Activated CD4-positive, alpha-beta T cell treated with anti-CD3 and anti-CD28 coated beads, Interleukin-2, amount 50 U/mL, for 1 hour (primary cell): ENCODE measurements at regions not wholly inside any gene's neighbourhood (a gene's known extent, or its start where the extent isn't known, plus 50 kb on each side); places are given as distances from the start of the nearest gene placed in this dataset.

ENCODE experiments used
- DNase-seq: peaks from one replicate; pipeline ENCODE4 v3.0.0-alpha.2; 2020

DNA sequence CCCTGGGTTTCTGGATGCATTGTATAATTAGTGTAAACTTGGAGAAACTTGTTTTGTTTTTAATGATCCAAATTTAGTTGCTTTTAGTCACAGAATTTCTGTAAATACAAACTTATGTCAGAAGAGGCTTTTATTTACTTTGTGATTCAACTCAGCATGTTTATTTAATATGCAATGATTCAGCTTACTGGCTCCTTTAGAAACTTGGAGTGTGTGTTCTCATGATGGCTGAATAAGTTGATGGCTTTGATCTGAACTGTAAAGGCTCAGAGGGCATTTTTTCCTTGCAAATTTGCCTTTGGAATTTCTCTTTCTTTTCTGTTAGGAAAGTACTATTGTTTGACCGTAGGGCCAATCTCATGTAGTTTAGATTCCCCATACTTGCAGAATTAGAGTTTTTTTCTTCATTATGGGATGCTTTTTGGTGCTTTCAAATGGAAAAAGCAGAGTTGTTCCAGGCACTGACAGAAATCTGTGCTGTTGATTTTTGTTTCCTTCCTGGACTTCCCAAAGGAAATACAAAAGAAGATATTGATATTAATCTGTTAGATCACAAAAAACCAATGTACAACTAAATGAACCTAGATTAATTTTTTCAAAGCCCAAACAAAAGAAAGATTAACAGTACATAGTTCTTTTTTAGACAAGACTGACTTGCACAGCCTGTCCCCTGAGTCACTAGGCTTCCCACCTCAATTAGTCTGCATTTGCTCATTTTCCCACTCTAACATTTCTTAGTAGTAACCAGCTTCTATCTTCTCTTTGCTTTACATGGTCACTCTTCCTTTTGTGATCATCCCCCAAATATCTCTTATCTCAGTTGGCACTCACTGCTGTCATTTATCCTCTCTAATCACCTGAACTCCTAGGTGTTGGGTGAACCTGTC is 96.8 kb upstream of the AGR3 start:
- DNase-seq = no peak

DNA sequence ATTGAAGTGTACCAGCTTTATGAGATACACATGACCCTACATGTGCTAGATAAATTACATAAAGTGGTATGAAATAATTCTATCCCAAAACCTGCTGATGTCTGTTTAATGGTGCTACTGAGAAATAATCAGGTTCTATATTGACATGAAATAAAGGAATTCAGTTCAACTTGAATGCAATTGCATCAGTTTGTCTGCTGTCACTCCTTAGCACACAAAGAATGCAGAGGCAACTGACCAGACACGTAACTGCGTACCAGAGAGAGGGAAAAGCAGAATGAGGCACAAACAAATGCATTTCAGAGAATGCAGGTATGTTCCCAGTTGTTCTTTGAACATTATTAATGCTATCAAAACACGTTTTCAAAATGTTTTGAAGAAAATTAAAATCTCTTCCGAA is 98.8 kb upstream of the AGR3 start:
- no peak for DNase-seq

DNA sequence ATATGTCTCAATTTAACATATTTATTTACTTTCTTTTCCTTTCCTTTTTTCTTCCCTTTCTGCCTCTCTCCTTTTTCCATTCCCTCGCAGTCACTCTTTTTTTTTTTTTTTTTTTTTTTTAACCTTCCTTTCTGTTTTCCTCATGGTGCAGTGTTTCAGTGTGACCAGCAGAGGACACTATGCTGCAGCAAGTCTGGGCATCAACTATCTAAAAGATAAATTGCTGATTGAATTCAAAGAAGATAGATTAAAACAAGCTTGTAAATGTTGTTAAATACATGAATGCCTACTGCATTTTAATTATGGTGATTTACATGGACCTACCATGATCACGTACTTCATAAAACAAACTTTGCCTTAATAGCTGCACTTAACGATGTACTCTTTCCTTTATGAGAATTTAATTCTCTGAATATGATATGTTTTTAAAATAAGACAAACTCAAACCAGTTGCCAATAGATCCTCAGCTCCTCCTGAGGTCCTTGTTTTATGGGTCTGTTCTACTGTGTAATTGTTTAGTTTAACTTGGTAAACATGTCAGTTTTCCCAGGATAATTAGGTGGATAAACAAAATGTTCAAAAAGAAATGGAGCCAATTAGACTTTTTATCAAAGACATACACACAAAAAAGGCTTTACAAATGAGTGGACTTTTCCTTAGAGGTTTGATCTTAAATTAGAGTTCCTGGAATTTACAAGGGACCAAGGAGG is 101.0 kb upstream of the AGR3 start:
- DNase-seq = peak; percentile 21

DNA sequence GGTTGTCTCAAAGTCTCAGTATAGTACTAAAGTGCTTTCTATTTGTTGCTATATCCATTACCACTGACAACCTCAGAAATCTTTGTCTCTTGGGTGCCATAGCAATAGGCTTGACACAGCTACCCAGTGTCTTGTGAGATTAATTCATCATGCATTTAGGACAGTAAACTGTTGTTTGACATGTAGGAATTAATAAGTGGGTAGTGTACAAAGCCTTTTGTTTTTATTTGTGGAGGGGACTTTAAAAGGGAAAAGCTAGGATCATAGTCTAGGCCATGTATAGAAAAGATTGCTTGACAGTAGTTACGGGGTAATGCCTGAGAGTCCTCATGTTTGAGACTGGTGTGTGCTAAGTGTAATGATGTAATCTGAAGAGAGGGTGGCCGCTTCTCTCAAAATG is 102.6 kb upstream of the AGR3 start:
- no peak for DNase-seq

DNA sequence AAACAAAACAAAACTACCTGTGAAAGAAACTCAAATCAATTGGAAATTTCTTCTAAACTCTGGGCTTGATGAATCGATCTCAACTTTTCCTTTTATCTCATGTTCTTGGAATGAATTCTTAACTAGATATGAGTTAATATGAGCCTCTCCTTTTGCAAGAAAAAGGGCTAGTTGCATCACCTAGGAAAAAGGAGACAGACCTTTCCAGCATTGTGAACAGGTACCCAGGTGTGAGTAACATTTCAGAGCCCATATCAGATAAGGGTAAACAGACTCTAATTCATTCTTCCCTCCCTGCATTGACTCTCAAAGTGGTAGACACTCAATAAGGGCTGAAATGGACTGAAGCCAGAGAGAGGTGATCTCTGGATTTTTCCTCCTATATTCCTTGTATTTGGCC is 103.8 kb upstream of the AGR3 start:
- DNase-seq = no peak

DNA sequence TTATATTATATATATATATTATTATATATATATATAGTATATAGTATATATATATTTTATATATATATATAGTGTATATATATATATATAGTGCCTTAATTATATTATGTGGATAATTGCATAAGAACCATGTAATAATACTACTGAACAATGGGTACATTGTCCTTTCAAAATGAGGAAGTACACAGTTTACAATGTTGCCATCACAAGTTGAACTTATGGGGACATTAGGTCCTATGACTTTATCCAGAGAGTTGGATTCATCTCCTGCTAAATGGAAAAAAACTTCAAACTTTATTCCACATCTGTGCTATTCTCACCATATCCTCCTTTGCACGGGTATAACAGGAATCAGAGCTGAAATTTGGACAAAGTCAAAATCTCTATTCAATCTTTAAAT is 105.0 kb upstream of the AGR3 start:
- no peak for DNase-seq

DNA sequence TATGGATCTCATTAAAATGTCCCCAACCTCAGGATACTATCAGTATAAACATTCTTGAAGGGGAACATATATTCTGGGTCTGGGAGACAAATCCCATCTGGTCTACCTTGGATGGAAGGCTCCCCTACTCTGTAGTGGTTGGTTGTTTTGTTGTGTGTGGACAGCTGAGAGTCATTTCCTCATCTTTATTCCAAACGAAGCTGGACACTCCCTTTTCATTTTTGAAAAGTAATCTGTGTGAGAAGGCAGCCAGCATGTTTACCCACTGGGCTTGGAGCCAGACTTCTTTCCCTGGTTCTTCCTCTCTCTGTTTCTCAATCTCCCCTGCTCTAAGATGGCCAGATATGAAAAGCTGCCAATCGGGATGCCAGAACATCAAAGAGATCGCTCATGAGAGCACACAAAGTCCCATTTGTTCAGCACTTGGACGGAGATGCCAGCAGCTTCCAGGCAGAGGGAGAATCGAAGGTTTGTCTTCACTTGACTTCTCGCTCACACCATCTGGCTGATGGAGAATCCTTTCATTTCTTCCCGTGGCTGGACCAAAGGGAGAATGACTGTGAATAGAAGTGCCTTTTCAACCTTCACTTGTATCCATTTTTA is 108.1 kb upstream of the AGR3 start:
- DNase-seq = no peak

DNA sequence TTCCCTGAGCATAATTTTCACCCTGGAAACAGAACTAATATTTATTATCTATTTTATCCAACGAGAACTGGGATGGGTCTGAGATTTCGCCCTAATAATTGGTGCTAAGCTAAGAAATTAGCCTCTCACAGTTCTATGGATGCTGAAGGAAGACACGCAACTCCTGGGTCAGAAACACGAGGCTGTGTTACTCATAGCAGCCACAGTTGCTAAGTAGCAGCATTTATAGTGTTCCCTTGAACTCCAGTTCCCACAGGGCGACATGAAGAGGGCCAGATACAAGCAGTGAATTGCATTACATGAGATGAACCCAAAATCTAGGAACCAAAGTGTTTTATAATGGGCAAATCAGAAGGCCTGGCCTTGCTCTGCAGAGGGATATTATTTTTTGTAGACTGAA is 109.8 kb upstream of the AGR3 start:
- DNase-seq = no peak

DNA sequence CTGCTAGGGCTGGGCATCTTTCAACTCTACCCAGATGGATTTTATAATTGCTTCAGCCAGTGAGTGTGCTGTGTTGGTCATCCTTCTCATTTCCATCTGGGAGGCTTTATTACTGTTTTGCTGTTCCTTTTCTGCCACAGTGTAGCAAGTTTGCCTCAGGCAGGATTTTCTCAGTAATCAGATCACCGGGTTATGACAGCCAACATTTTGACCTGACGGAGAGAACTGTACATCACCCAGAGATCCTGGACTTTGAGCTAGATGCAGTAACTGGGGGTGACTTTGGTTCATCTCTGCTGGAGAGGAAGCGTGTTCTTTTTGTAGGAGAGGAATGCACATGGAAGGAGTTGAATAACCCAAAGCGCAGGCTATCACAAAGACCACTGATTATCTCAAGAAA is 111.8 kb upstream of the AGR3 start:
- no peak for DNase-seq

DNA sequence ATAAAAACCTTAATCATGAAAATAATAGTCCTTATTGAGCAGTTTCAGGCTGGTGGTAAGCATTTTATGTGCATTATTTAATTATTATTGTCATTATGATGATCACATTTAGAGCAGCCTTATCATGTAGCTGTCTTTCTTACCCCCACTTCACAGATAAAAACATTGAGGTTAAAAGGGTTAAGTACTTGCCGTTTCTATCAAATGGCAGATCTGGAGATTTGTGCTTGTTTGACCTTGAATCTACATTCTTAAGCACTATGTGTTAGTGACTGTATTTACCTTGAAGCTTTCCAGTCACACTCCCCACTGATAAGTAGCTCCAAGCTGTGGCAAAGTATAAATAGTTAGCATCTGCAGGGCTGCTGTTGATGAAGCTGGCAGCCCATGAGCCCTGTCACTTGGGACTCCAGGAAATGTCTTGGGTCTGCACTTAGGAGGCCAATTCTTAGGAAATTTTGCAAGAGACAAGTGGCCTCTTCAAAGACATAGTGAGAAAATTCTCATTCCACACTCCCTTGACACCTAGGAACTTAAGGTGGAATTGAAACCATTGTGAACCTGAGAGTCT is 116.8 kb upstream of the AGR3 start:
- DNase-seq = no peak

DNA sequence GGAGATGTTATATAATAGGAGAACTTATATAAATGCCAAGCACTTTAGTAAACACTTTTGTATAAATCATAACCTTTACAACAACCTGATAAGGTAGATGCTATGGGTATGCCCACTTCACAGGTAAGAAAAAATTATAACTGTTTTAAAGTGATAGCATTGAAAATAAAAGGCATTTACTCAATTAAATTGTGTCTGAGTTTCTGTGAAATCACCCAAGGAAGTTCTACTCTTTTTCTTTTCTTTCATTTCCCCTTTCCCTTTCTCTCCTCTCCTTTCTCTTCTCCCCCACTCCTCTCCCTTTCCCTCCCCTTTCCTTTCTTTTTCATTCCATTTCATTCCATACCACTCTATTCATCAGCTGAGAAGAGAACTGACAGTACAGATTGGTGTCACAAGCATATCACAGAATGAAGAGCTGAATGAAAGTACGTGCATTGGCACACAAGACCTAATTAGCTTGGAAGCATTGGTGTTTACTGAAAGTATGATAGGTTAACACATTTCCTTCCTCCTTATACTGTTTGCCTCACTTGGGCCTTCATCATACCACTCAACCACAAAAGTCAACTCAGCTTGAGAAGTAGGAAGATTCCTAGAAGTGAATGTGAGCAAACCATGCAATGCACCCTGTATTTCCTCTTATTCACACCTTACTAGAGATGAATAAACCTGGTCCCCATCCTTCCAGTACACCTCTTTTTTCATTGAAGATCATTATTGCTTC is 117.9 kb upstream of the AGR3 start:
- DNase-seq = no peak

DNA sequence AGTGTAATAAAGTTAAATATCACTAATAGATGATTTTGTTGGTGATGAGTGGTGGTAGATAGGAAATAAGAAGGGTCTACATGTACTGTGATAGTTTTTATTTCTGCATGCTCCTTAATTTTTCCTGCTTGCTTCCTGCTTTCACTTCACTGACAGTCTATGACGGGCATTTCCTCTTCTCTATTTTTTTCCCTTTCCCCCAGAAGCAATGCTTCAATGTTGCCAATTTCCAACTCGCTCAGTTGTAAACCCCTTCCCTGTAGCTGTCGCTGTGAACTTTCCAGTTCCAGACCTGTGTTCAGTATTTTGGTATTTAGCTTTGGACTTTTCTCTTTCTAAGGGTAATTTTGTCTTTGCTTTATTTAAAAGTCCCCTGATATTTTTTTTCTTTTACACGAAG is 123.5 kb upstream of the AGR3 start:
- DNase-seq = no peak

DNA sequence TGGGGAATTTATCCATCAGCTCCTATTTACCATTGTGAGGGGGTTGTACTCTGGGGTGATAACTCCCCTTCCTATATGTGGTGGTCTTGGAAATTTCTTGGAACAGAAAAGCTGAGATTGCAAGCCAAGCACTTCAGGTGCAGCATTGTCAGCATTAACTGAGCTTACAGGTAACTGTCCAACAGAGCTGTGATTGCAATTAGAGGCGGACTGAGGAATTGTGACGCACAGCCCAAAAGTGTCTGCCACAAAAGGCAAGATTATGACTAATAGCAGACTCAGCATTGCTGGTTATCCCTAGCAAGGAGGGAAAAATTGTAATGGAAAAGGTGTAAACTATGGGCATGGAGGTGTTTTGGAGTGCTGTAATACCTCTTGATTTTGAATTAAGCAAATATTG is 126.1 kb upstream of the AGR3 start:
- no peak for DNase-seq

DNA sequence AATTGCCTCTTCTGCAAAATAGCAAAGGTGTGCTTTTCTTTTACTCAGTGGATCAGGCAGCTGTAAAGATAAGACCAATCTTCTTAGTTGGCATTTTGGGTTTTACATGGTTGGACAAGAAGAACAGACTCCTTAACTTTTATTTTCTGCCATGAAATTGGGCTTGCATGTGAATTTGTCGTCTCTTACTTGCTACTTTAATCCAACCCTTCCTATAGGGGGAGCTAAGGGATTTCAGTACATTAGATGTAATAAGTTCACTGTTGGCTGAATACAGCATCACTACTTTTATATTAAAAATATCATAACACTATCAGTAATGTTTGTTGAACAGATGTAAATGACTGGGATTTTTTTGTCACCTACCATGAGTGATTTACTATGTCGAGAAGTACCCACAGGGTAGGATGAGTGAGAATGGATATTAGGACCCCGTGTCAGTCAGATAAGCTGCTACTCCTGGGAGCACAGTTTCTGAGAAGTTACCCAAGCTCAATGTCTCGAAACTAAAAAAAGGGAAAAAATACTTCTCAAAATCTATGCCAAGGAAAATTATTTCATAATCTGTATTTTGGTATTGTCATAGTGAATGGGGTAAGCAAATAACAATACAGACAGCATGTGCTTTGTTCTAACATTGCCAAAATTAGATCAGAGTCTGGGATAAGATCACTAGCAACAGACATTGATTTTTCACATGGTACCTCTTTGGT is 127.4 kb upstream of the AGR3 start:
- DNase-seq = no peak

DNA sequence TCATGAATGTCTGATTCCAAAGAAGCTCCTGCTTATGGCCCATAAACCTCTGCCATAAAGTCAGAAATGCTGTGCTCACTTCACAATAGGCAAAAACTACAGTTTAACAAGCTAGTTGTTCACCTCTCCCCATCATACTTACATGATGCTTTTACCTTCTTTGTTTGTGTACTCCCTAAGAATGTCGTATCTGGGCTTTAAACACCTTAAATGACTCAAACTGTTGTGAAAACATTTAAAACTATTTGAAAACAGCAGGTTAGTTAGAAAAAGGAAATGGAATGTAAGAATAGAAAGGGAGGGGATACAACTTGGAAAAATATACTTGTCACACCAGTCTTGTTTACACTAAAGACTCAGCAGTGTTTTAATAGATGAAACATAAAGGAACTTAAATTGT is 128.2 kb upstream of the AGR3 start:
- no peak for DNase-seq

DNA sequence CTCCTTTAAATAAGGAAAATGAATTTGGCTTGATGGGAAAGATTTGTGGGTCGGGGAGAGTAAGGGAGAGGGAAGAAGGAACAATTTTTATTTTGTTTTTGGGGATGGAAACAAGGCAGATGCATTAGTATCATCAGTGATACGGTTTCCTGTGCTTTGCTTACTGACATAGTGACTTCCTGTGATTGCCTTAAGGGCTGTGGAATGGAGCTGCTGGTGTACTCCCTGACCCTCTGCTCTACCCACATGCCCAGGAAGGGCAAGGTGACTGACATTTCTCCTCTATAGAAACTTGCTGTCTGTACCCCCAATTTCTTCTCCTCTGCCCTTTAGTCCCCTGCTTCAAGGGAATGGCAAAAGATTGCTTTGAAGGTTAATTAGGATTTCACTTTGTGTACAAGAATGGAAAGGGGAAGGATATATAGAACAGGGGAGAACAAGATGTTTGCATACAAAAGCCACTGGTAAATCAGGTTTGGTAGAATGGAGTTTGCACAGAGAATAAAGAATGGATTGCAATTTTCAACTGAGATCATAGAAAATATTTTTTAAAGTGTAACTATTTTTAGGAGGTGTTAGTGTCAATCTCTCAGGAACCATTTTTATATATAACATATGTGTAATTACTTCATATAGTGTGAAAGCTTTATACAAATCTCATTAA is 129.0 kb upstream of the AGR3 start:
- no peak for DNase-seq

DNA sequence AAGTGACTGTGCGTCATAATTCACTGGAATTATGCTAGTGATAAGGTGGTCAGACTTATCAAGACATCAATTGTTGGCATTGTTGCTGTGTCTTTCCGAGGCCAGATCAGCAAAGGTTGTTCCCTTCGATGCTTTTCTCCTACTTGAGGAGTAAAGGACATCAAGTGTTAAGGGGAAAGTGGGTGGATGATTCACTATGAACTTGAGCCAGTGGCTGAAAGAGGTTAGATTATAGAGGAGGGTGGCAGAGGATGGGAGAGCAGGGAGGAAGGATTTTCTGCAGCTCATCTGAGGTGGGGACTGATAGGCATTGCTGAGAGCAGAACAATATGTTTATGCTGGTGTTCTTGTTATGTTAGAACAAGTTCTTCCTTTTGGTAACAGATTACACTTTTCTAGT is 131.4 kb upstream of the AGR3 start:
- no peak for DNase-seq

DNA sequence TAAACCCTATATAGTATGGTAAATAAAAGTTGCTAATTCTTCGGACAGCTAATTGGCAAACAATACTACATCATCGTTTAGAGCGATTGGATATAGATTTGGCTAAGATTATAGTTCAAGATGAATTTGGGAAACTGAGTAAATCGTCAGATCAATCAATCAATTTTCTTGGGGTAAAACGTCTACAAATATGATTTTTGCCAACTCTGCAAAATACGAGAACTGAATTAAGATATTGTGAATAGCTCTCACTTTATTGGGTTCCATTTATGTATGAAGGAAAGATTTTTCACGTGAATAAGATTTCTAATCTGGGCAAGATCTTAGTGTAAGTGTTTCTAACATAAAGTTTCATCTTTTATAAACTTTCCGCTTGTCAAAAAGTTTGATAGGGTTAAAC is 132.9 kb upstream of the AGR3 start:
- DNase-seq = no peak

DNA sequence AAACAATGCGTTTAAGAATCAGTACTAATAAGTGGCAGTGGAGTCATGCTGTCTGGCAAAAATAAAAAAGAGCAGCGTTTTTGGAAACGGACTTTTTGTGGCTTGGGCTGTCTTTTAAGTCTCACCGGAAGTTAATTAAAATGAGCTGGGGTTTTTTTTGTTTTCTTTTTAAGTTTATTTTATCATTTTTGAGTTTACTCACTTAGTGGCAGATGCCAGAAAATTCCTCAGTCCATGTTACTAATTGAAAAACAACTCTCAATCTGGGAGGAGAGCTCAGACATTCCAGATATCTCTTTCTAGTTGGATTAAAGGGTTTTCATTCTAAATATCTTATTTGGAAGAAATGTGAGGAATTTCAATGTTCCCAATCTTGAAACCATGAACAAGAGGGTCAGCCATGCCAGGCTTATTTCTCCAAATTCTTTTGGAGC is 133.8 kb upstream of the AGR3 start:
- DNase-seq = no peak

DNA sequence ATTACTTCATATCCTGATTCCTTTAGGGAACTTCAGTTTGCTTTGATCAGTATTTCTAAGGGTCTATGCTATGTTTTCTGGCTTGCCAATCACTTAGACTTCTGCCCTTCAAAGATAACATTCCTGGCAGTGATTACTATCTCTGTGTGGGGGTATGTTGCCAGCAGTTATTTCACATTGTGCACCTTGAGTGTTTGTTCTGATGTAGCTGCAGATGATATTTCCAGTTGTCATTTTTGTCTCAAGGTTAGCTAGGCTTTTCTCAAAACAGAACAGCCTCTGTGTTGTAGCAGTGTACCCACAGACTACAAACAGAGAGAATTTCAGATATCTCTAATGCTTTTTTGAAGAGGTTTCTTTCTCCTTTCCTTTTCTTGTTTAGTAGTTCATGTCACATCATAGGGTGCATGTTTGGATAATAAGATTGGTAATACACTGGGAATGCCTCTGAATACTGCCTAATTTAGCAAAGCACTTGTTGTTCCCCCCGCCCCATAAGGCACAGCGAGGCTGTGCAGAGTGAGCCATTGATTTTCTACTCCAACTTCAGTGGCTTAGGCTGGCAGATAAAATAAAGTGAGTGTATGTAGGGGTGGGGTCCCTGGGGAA is 134.7 kb upstream of the AGR3 start:
- DNase-seq = no peak

DNA sequence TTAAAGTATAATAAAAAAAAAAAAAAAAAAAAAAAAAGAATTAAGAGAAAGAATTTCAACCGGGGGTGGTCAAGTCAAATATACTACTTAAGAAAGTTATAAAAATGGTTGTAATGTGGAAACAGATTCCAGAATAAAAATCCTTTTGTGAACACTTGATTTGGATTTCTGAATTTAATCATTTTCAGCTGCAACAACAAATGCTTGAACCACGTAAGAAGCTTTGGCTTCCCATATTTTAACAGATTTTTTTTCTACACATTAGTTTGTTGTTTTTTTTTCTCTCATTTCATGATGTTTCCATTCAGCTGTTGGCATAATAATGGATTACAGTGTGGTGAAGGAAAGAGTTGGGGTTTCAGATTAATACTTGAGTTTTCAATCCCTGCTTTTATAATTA is 137.3 kb upstream of the AGR3 start:
- DNase-seq = no peak
